Ascending aorta (tissue), 2 donors: ENCODE measurements at regions not wholly inside any gene's neighbourhood (a gene's known extent, or its start where the extent isn't known, plus 50 kb on each side); places are given as distances from the start of the nearest gene placed in this dataset.

Experiments
- DNase-seq, 2 donors: peaks; one replicate each; pipeline ENCODE4 v3.0.0-alpha.2; 2019; ENCODE audit warnings: low spot score in 2 of 2
- H3K27ac ChIP-seq, 2 donors: fragments of 200-600 bp; sonication (generic); one replicate each; pipeline ENCODE4 v1.5.1; 2016 to 2017; ENCODE audit warnings: mild to moderate bottlenecking in 1 of 2
- H3K27me3 ChIP-seq: fragments of 200-600 bp; sonication (generic); one replicate; pipeline ENCODE4 v1.5.1; 2017
- H3K36me3 ChIP-seq, 2 donors: fragments of 200-600 bp; sonication (generic); one replicate each; pipeline ENCODE4 v1.5.1; 2016
- H3K4me1 ChIP-seq, 2 donors: fragments of 200-600 bp; sonication (generic); one replicate each; pipeline ENCODE4 v1.5.1; 2016 to 2017; ENCODE audit warnings: mild to moderate bottlenecking in 1 of 2
- H3K4me3 ChIP-seq, 2 donors: fragments of 200-600 bp; sonication (generic); one replicate each; pipeline ENCODE4 v1.5.1; 2016 to 2017; ENCODE audit warnings: mild to moderate bottlenecking in 1 of 2
- H3K9me3 ChIP-seq, 2 donors: fragments of 200-600 bp; sonication (generic); one replicate each; pipeline ENCODE4 v1.5.1; 2016
- intact Hi-C: fragments of 100-400 bp; cut with DNase I; formaldehyde crosslinking; loops from one replicate; pipeline ENCODE4 v1.15.1; 2023
- TF ChIP-seq, protein P1 (sequence below), 3 experiments: fragments of 200-600 bp in 2 of 3; fragments of 450-650 bp in 1 of 3; sonication (generic) in 2 of 3; IDR thresholded peaks; one replicate each; pipeline ENCODE4 v1.5.1; 2016 to 2019; ENCODE audit warnings: antibody characterized with exemption in 3 of 3, mild to moderate bottlenecking in 1 of 3, moderate library complexity in 1 of 3

DNA sequence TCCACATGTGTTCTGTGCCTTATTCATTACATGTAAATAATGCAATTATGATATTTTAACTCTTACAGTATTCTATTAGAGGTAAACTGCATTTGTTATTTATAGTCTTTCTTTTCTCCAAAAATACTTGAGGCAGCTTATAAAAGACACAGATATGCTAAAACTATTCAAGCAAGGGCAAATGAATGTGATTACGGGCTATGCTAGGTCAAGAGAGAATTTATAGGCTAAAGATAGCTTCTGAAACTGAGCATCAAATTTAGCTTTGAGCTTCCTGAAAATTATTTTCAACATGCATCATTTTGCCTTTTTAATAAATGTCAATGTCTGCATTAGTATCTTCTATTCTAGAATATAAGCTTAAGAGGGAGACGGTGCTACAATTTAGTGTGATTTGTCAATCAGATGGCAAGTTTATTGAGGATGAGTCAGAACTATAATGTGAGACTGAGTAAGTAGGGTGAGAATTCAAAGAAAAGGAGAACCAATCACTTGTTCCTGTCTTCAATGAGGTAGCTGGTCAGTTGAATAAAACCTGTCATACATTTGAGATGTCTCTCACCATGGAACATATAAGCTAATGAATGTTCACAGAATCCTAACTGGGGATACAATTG, 669.4 kb upstream of the CITED2 start:
- Histone ChIP-seq H3K4me3 (no peak overlapping the region), H3K27ac (no peak overlapping the region), H3K36me3 (no peaks in the 10 kb centered on the region), H3K4me1 (no peaks in the 10 kb centered on the region), H3K27me3 (no peaks in the 10 kb centered on the region), H3K9me3 (no peaks in the 10 kb centered on the region)
- no peak for DNase-seq
- intact Hi-C loops: no loop called here
- TF ChIP-seq, protein P1, sequence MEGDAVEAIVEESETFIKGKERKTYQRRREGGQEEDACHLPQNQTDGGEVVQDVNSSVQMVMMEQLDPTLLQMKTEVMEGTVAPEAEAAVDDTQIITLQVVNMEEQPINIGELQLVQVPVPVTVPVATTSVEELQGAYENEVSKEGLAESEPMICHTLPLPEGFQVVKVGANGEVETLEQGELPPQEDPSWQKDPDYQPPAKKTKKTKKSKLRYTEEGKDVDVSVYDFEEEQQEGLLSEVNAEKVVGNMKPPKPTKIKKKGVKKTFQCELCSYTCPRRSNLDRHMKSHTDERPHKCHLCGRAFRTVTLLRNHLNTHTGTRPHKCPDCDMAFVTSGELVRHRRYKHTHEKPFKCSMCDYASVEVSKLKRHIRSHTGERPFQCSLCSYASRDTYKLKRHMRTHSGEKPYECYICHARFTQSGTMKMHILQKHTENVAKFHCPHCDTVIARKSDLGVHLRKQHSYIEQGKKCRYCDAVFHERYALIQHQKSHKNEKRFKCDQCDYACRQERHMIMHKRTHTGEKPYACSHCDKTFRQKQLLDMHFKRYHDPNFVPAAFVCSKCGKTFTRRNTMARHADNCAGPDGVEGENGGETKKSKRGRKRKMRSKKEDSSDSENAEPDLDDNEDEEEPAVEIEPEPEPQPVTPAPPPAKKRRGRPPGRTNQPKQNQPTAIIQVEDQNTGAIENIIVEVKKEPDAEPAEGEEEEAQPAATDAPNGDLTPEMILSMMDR (IDR thresholded peaks at IDR 0.05): no peak

DNA sequence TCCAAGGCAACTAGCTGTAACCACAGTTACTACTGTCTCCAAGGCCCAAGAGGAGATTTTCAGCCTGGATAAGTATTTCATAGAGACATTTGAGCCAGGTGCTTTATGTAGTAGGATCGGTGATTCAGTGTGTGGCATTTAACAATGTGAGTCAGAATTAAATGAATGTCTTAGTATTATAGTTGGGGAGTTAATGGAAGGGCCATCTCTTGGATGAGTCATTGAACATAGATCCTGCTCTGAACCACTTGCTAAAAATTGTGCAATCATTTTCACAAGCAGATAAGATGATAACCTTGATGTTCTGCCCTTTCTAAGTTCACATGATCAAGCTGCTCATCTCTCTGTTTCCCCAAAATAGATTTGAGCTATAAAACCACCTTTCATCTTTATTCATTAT, 668.9 kb upstream of the CITED2 start:
- no peak for DNase-seq
- H3K4me3 ChIP-seq: no peak overlapping the region
- no peaks in the 10 kb centered on the region for H3K36me3 ChIP-seq
- TF ChIP-seq, protein P1 (IDR thresholded peaks at IDR 0.05): no peak
- no peaks in the 10 kb centered on the region for H3K4me1 ChIP-seq
- H3K27me3 ChIP-seq: no peaks in the 10 kb centered on the region
- intact Hi-C loops: no loop called here
- no peaks in the 10 kb centered on the region for H3K9me3 ChIP-seq
- H3K27ac ChIP-seq: no peak overlapping the region

DNA sequence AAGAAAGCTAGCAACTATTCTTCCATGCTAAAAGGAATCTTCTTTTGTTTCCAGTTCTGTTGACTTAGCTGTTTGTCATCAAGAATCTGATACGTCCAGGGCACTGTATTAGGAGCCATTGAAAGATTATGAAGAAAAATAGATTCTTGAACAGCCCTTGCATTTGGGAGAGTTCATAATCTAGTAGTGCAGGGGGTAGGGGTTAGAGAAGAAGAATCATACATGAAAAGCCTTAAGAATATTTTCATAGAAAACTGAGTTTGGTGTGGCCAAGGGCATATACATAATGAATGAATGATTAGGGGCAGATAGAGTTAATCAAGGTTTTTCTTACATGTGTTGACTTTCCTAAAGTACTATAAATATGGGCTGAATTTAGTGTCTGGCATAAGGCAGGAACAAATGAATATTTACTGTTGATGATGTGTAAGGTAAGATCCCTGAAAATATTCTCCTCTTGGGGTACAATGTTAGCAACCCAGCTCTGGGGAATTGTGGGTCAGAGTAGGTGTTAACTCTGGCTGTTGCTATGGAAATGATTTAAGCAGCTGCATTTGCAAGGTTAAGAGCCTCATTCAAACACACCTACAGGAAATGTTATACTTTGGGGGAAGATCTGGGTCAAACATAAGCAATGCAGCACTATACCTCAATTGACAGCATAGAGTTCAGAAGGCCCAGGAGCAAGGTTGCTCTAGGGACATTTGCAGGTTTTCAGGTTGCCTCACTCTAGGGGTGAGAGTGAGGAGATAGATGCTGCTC, 667.3 kb upstream of the CITED2 start:
- Histone ChIP-seq H3K4me3 (no peak overlapping the region), H3K9me3 (peaks cover 0 to 2% of the 10 kb centered on the region in 2 donors), H3K27ac (no peak overlapping the region), H3K36me3 (no peaks in the 10 kb centered on the region), H3K27me3 (no peaks in the 10 kb centered on the region), H3K4me1 (no peaks in the 10 kb centered on the region)
- TF ChIP-seq, protein P1 (IDR thresholded peaks at IDR 0.05): no peak
- intact Hi-C loops: no loop called here
- no peak for DNase-seq

GRCh38 chr6:140041056-140041455, 666.6 kb upstream of the CITED2 start:
- H3K36me3 ChIP-seq: no peaks in the 10 kb centered on the region
- no peak for DNase-seq
- H3K9me3 ChIP-seq: peaks cover 0 to 9% of the 10 kb centered on the region in 2 donors
- no peaks in the 10 kb centered on the region for H3K4me1 ChIP-seq
- intact Hi-C loops: no loop called here
- H3K27ac ChIP-seq: no peak overlapping the region
- no peak overlapping the region for H3K4me3 ChIP-seq
- no peaks in the 10 kb centered on the region for H3K27me3 ChIP-seq
- TF ChIP-seq, protein P1 (IDR thresholded peaks at IDR 0.05): no peak

DNA sequence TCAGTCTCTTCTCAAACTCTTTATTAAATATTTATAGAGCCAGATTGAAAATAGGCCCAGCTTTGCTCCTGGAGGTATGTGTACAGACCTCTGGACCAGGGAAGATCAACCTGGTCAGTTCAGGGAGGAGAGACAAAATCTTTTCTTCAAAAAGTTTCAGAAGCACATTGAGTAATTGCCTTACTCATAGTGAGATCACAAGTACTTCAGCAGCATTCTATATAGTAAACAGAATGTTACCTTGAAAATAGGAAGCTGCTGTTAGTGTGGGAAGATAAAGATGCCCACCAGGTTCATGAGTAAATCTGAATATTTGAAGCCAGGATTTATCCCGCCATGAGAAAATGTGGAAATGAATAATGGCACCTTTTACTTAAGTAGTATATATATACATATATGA, 665.9 kb upstream of the CITED2 start:
- DNase-seq: no peak
- no peaks in the 10 kb centered on the region for H3K27me3 ChIP-seq
- no peaks in the 10 kb centered on the region for H3K4me1 ChIP-seq
- H3K4me3 ChIP-seq: no peak overlapping the region
- H3K27ac ChIP-seq: no peak overlapping the region
- TF ChIP-seq, protein P1 (IDR thresholded peaks at IDR 0.05): no peak
- peaks cover 0 to 10% of the 10 kb centered on the region in 2 donors for H3K9me3 ChIP-seq
- no peaks in the 10 kb centered on the region for H3K36me3 ChIP-seq
- intact Hi-C loops: no loop called here
